Panc1 (cell line): ENCODE measurements at regions not wholly inside any gene's neighbourhood (a gene's known extent, or its start where the extent isn't known, plus 50 kb on each side); places are given as distances from the start of the nearest gene placed in this dataset.

Source experiments
- ATAC-seq: fragments of 200-7000 bp; cut with Tn5 transposase; 2 replicates; pipeline ENCODE4 v1.9.1; 2020; ENCODE audit warnings: mild to moderate bottlenecking, moderate library complexity
- BruUV-seq: library from RNA; stranded (reverse); fragments of 400-500 nt; replicated peaks from 2 replicates; lab custom pipeline; 2021; lab: Mats Ljungman, UMichigan
- CTCF ChIA-PET: fragments of 300-600 bp; sonication (Branson Sonifier 250); formaldehyde crosslinking; loops from one replicate; lab custom pipeline; 2022; ENCODE audit warnings: antibody characterized with exemption; lab: Charles Lee
- POLR2A ChIA-PET: fragments of 300-600 bp; sonication (Branson Sonifier 250); formaldehyde crosslinking; loops from one replicate; lab custom pipeline; 2022; ENCODE audit warnings: antibody characterized with exemption; lab: Charles Lee
- DNase-seq: peaks from one replicate; pipeline ENCODE4 v3.0.0-alpha.2; 2010; ENCODE audit warnings: low read depth, low spot score
- H3K27ac ChIP-seq: 2 replicates; pipeline ENCODE4 v1.5.1; 2011; ENCODE audit warnings: mild to moderate bottlenecking, low read length, inconsistent platforms
- H3K27me3 ChIP-seq: fragments of 200-500 bp; sonication (Bioruptor generic); 2 replicates; pipeline ENCODE4 v1.6.0; 2014; ENCODE audit warnings: low read length, inconsistent platforms; ENCODE audit not compliant: control insufficient read depth, insufficient read depth
- H3K36me3 ChIP-seq: fragments of 200-500 bp; sonication (Bioruptor generic); 2 replicates; pipeline ENCODE4 v1.5.1; 2014; ENCODE audit warnings: inconsistent platforms, mild to moderate bottlenecking, low read length, moderate library complexity; ENCODE audit not compliant: control insufficient read depth, insufficient read depth
- H3K4me1 ChIP-seq: 2 replicates; pipeline ENCODE4 v1.5.1; 2011; ENCODE audit warnings: inconsistent platforms, mild to moderate bottlenecking, low read length, moderate library complexity; ENCODE audit not compliant: control insufficient read depth, insufficient read depth
- H3K4me3 ChIP-seq, 2 experiments: 2 replicates each; pipeline ENCODE4 v1.5.1; 2011 to 2012; ENCODE audit warnings: low read depth in 2 of 2, low read length in 2 of 2, mild to moderate bottlenecking in 2 of 2, inconsistent platforms in 1 of 2, moderate library complexity in 1 of 2
- H3K9me3 ChIP-seq: fragments of 200-500 bp; sonication (Bioruptor generic); 2 replicates; pipeline ENCODE4 v1.5.1; 2014; ENCODE audit warnings: low read depth, mild to moderate bottlenecking, inconsistent platforms, low read length, moderate library complexity; ENCODE audit not compliant: control insufficient read depth, insufficient read depth
- POLR2AphosphoS5 ChIP-seq: IDR thresholded peaks from 2 replicates; pipeline ENCODE4 v1.6.1; 2012; ENCODE audit warnings: mild to moderate bottlenecking, low read depth, low read length, moderate library complexity
- SIN3A ChIP-seq: IDR thresholded peaks from 2 replicates; pipeline ENCODE4 v1.6.1; 2012; ENCODE audit warnings: low read depth, mild to moderate bottlenecking, low read length, moderate library complexity, borderline replicate concordance; ENCODE audit not compliant: insufficient read depth
- TCF7L2 ChIP-seq: IDR thresholded peaks from 2 replicates; pipeline ENCODE4 v1.6.1; 2011; ENCODE audit warnings: mild to moderate bottlenecking, low read depth, low read length, inconsistent platforms
- in situ Hi-C: cut with HindIII; loops from 2 replicates; pipeline ENCODE4 v1.10.0; 2016; ENCODE audit warnings: low sequenced_read_pairs, low pct_unique_long_range_greater_than_20kb
- intact Hi-C: fragments of 100-400 bp; cut with micrococcal nuclease; formaldehyde crosslinking; loops from one replicate; pipeline ENCODE4 v1.10.0; 2022; ENCODE audit not compliant: unreplicated experiment
- TF ChIP-seq, protein P1 (sequence below), 2 experiments: IDR thresholded peaks; 2 replicates each; pipeline ENCODE4 v1.6.1; 2011 to 2012; ENCODE audit warnings: low read depth in 2 of 2, control low read depth in 1 of 2, low read length in 1 of 2, mild to moderate bottlenecking in 1 of 2, moderate library complexity in 1 of 2; ENCODE audit not compliant: insufficient read depth in 1 of 2
- TF ChIP-seq, protein P2 (sequence below): fragments of 450-650 bp; IDR thresholded peaks from 2 replicates; pipeline ENCODE4 v1.5.1; 2017; ENCODE audit warnings: mild to moderate bottlenecking

DNA sequence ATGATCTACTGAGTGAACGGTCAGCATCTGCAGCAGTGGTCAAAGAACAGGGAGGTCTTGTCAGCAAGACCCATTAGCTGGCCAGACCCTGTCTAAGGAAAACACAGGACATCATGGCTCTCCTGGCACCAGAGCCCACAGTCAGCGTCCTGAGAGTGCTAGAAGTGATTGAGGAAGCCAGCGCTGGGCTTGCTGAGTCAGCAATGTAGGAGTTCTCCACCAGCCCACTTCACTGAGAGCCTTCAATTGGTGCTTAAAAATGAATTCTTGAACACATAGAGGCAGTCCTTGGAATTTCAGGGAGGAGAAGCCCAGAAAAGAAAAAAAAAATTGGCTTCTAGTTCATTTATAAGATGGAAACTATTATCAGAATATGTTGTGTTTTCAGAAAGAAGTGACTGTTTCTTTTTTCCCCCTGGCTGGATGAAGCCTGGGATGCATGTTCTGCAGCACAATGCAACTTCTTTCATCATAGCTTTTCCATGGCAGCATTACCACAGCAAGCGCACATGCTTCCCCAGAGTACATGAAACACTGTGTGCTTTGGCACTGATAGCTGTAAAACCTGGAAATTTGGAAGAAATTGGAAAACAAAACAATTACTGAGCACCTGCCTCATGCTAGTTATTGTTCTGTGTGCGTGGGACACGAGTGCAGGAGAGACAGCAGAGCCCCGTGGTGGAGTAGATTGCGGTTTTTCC is 899.9 kb downstream of the C6orf118 start:
- Histone ChIP-seq H3K4me3 (no peak overlapping the region), H3K27me3 (no peaks in the 10 kb centered on the region), H3K36me3 (no peaks in the 10 kb centered on the region; the same call in 1 of the 2 replicates), H3K4me1 (no peaks in the 10 kb centered on the region), H3K27ac (no peak overlapping the region), H3K9me3 (no peaks in the 10 kb centered on the region; the same call in 1 of the 2 replicates)
- ATAC-seq (no peak), DNase-seq (no peak)
- no TSS peak for BruUV-seq
- POLR2A ChIA-PET, result no interaction called here
- TF ChIP-seq, protein P1, sequence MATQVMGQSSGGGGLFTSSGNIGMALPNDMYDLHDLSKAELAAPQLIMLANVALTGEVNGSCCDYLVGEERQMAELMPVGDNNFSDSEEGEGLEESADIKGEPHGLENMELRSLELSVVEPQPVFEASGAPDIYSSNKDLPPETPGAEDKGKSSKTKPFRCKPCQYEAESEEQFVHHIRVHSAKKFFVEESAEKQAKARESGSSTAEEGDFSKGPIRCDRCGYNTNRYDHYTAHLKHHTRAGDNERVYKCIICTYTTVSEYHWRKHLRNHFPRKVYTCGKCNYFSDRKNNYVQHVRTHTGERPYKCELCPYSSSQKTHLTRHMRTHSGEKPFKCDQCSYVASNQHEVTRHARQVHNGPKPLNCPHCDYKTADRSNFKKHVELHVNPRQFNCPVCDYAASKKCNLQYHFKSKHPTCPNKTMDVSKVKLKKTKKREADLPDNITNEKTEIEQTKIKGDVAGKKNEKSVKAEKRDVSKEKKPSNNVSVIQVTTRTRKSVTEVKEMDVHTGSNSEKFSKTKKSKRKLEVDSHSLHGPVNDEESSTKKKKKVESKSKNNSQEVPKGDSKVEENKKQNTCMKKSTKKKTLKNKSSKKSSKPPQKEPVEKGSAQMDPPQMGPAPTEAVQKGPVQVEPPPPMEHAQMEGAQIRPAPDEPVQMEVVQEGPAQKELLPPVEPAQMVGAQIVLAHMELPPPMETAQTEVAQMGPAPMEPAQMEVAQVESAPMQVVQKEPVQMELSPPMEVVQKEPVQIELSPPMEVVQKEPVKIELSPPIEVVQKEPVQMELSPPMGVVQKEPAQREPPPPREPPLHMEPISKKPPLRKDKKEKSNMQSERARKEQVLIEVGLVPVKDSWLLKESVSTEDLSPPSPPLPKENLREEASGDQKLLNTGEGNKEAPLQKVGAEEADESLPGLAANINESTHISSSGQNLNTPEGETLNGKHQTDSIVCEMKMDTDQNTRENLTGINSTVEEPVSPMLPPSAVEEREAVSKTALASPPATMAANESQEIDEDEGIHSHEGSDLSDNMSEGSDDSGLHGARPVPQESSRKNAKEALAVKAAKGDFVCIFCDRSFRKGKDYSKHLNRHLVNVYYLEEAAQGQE (IDR thresholded peaks at IDR 0.05; ENCODE audit: insufficient read depth in 1 of 2, low read depth in 2 of 2, low read length in 1 of 2), result no peak
- TF ChIP-seq TCF7L2, result no peak
- TF ChIP-seq, protein P2, sequence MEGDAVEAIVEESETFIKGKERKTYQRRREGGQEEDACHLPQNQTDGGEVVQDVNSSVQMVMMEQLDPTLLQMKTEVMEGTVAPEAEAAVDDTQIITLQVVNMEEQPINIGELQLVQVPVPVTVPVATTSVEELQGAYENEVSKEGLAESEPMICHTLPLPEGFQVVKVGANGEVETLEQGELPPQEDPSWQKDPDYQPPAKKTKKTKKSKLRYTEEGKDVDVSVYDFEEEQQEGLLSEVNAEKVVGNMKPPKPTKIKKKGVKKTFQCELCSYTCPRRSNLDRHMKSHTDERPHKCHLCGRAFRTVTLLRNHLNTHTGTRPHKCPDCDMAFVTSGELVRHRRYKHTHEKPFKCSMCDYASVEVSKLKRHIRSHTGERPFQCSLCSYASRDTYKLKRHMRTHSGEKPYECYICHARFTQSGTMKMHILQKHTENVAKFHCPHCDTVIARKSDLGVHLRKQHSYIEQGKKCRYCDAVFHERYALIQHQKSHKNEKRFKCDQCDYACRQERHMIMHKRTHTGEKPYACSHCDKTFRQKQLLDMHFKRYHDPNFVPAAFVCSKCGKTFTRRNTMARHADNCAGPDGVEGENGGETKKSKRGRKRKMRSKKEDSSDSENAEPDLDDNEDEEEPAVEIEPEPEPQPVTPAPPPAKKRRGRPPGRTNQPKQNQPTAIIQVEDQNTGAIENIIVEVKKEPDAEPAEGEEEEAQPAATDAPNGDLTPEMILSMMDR, result no peak
- no peak for TF ChIP-seq SIN3A
- TF ChIP-seq POLR2AphosphoS5, result no peak
- intact Hi-C loops (no loop called here), in situ Hi-C loops (no loop called here)
- CTCF ChIA-PET, result no interaction called here

DNA sequence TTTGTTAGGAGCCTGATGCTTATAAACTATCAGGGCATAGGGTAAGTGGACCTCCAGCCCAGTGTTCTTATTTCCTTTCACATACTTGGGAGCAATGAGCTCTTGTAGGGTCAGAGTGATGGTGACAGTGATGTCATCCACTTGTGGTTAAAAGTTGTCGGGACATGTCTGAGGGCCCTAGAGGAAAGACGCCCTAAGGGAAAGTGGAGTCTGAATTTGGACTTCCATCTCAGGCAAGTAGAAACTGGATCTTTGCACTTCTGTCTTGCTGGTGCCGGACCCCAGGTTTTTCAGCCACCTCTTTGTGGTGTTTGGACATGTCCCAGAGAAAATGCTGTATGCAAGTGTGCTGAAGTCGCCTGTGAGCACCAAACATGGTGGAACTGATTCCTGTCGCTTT is 900.5 kb downstream of the C6orf118 start:
- no TSS peak for BruUV-seq
- no peaks in the 10 kb centered on the region for H3K4me1 ChIP-seq
- ChIA-PET CTCF (no interaction called here), POLR2A (no interaction called here)
- no peaks in the 10 kb centered on the region; the same call in 1 of the 2 replicates for H3K36me3 ChIP-seq
- in situ Hi-C loops (no loop called here), intact Hi-C loops (no loop called here)
- ATAC-seq, result no peak
- TF ChIP-seq POLR2AphosphoS5 (no peak), TCF7L2 (no peak), SIN3A (no peak)
- TF ChIP-seq, protein P1 (IDR thresholded peaks at IDR 0.05; ENCODE audit: insufficient read depth in 1 of 2, low read depth in 2 of 2, low read length in 1 of 2), result no peak
- TF ChIP-seq, protein P2, result no peak
- no peak overlapping the region for H3K4me3 ChIP-seq
- H3K27me3 ChIP-seq, result no peaks in the 10 kb centered on the region
- no peak for DNase-seq
- H3K9me3 ChIP-seq, result no peaks in the 10 kb centered on the region; the same call in 1 of the 2 replicates
- no peak overlapping the region for H3K27ac ChIP-seq
